Calu3 (cell line): ENCODE measurements at regions not wholly inside any gene's neighbourhood (a gene's known extent, or its start where the extent isn't known, plus 50 kb on each side); places are given as distances from the start of the nearest gene placed in this dataset.

Experiments used
- BruUV-seq: library from RNA; stranded (reverse); fragments of 400-500 nt; replicated peaks from 2 replicates; lab custom pipeline; 2021; lab: Mats Ljungman, UMichigan
- CTCF ChIA-PET: fragments of 300-600 bp; sonication (Branson Sonifier 250); formaldehyde crosslinking; loops from one replicate; lab custom pipeline; 2022; ENCODE audit warnings: antibody characterized with exemption; lab: Charles Lee
- DNase-seq: peaks from one replicate; pipeline ENCODE4 v3.0.0; 2022
- H3K27ac Mint-ChIP-seq: one replicate; pipeline ENCODE4 v1.8.0; 2022; ENCODE audit warnings: mixed read lengths; ENCODE audit not compliant: unreplicated experiment
- H3K27me3 Mint-ChIP-seq: one replicate; pipeline ENCODE4 v1.8.0; 2022; ENCODE audit warnings: mixed read lengths; ENCODE audit not compliant: unreplicated experiment
- H3K36me3 Mint-ChIP-seq: one replicate; pipeline ENCODE4 v1.8.0; 2022; ENCODE audit warnings: mild to moderate bottlenecking, moderate library complexity, mixed read lengths; ENCODE audit not compliant: insufficient read depth, unreplicated experiment
- H3K4me1 Mint-ChIP-seq: one replicate; pipeline ENCODE4 v1.8.0; 2022; ENCODE audit warnings: mild to moderate bottlenecking, low read depth, mixed read lengths; ENCODE audit not compliant: unreplicated experiment
- H3K4me3 Mint-ChIP-seq: one replicate; pipeline ENCODE4 v1.8.0; 2022; ENCODE audit warnings: mild to moderate bottlenecking, low read depth, moderate library complexity, mixed read lengths; ENCODE audit not compliant: unreplicated experiment
- H3K9me3 Mint-ChIP-seq: one replicate; pipeline ENCODE4 v1.8.0; 2022; ENCODE audit warnings: low read depth, mixed read lengths; ENCODE audit not compliant: unreplicated experiment
- CTCF ChIP-seq: fragments of 200-600 bp; IDR thresholded peaks from one replicate; pipeline ENCODE4 v1.8.0; 2022; ENCODE audit warnings: antibody characterized with exemption; ENCODE audit not compliant: unreplicated experiment
- intact Hi-C: fragments of 100-400 bp; cut with micrococcal nuclease; formaldehyde crosslinking; loops from one replicate; pipeline ENCODE4 v1.10.0; 2022; ENCODE audit not compliant: unreplicated experiment

GRCh38 chr7:55639640-55640039 lies 67.3 kb upstream of the VOPP1 start:
- Mint-ChIP-seq H3K4me1 (no peaks in the 10 kb centered on the region), H3K9me3 (no peaks in the 10 kb centered on the region), H3K27ac (no peak overlapping the region), H3K27me3 (no peaks in the 10 kb centered on the region), H3K4me3 (no peak overlapping the region), H3K36me3 (no peaks in the 10 kb centered on the region)
- TF ChIP-seq CTCF = no peak
- no TSS peak for BruUV-seq
- DNase-seq = no peak
- intact Hi-C loops = loop anchor here (2.0 kb wide), 1 partner anchor 83 kb away; no protein-coding TSS in a partner anchor
- CTCF ChIA-PET = interaction anchor here (0.7 to 0.9 kb wide), 2 partner anchors 137 to 454 kb away, joined by 3 read pairs; partner anchors contain the start of gene PHKG1

DNA sequence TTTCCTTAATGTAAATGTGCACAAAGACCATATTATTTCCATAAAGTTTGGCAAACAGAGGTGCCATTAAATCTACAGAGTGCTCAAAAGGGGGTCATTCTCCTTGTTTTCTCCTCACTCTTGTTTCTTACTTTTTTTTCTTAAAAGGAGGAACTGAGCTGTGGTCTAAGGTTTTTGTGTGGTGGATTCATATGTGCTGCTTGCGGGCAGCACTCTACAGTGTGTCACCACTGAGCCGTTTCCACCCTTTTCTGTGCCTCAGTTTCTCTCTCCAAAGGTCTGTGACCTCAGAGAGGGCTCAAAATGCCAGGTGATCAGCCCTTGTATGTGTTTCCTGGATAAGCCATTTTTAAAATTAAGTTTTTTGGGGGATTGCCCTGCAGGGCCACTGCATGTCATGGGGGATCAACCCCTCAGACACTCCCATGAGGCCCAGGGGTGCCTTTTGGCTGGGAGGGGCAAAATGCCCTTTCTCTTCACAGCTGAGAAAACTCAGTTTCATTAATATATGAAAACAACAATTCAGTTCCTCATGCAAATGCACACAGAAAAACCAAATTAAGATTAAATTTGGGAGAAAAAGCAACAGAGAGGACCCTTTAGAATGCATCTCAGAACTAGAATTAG lies 56.9 kb upstream of the VOPP1 start:
- no peak for TF ChIP-seq CTCF
- no peaks in the 10 kb centered on the region for H3K4me1 Mint-ChIP-seq
- CTCF ChIA-PET = no interaction called here
- DNase-seq = no peak
- no peak overlapping the region for H3K4me3 Mint-ChIP-seq
- peaks cover 2% of the 10 kb centered on the region for H3K9me3 Mint-ChIP-seq
- no peaks in the 10 kb centered on the region for H3K36me3 Mint-ChIP-seq
- H3K27me3 Mint-ChIP-seq = no peaks in the 10 kb centered on the region
- no TSS peak for BruUV-seq
- intact Hi-C loops = no loop called here
- H3K27ac Mint-ChIP-seq = no peak overlapping the region

DNA sequence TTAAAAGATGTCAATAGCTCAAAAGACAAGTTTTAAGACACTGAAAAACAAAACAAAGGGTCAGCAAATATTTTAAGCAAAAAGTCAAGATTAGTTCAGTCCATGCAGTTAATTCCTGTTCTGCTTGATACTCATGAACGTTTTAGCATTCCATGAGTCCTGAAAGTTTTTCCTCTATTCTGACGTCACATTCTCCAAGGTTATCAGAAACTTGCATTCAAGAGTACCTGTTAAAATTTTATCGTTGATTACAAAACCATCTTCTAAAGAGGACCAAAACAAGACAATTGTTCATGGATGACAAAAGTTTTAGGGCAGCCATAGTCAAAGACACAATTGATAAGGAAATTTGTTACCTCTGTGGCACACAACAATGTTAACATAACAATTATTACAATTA lies 52.5 kb upstream of the VOPP1 start:
- no peak for TF ChIP-seq CTCF
- no TSS peak for BruUV-seq
- CTCF ChIA-PET = no interaction called here
- DNase-seq = no peak
- H3K27me3 Mint-ChIP-seq = no peaks in the 10 kb centered on the region
- H3K27ac Mint-ChIP-seq = no peak overlapping the region
- H3K9me3 Mint-ChIP-seq = peaks cover 5% of the 10 kb centered on the region
- H3K4me1 Mint-ChIP-seq = no peaks in the 10 kb centered on the region
- no peak overlapping the region for H3K4me3 Mint-ChIP-seq
- no peaks in the 10 kb centered on the region for H3K36me3 Mint-ChIP-seq
- intact Hi-C loops = no loop called here

DNA sequence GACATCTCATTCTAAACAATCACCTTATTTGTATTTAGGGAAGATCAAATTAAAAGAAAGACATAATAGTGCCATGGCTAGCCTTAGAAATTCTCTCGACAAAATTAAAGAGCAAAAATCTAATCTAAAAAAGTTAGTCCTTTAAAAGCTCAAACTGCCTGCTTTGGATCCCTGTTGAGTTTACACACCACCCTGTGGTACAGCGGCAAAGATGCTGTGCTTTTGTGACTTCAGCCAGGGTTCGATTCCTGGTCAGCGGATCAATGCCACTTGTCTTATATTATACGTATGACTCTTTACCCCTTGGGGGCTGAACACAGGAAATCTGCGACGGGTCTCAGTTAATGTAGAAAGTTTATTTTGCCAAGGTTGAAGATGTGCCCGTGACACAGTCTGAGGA lies 51.3 kb upstream of the VOPP1 start:
- H3K36me3 Mint-ChIP-seq = no peaks in the 10 kb centered on the region
- BruUV-seq = no TSS peak
- intact Hi-C loops = no loop called here
- no peak overlapping the region for H3K27ac Mint-ChIP-seq
- CTCF ChIA-PET = no interaction called here
- H3K27me3 Mint-ChIP-seq = no peaks in the 10 kb centered on the region
- H3K9me3 Mint-ChIP-seq = peaks cover 4% of the 10 kb centered on the region
- no peak overlapping the region for H3K4me3 Mint-ChIP-seq
- H3K4me1 Mint-ChIP-seq = no peaks in the 10 kb centered on the region
- TF ChIP-seq CTCF = no peak
- no peak for DNase-seq
